Endothelial cell (in vitro differentiated cells): ENCODE measurements at regions not wholly inside any gene's neighbourhood (a gene's known extent, or its start where the extent isn't known, plus 50 kb on each side); places are given as distances from the start of the nearest gene placed in this dataset.

Source experiments
- DNase-seq: peaks from one replicate; pipeline ENCODE4 v3.0.0; 2021; ENCODE audit warnings: low spot score
- H3K27ac Mint-ChIP-seq: one replicate; pipeline ENCODE4 v1.8.0; 2021; ENCODE audit warnings: mixed read lengths, inconsistent platforms; ENCODE audit not compliant: unreplicated experiment
- H3K27me3 Mint-ChIP-seq: one replicate; pipeline ENCODE4 v1.8.0; 2021; ENCODE audit warnings: mild to moderate bottlenecking, moderate library complexity, mixed read lengths, inconsistent platforms; ENCODE audit not compliant: unreplicated experiment
- H3K36me3 Mint-ChIP-seq: one replicate; pipeline ENCODE4 v1.8.0; 2021; ENCODE audit warnings: mild to moderate bottlenecking, low read depth, mixed read lengths, inconsistent platforms; ENCODE audit not compliant: unreplicated experiment
- H3K4me1 Mint-ChIP-seq: one replicate; pipeline ENCODE4 v1.8.0; 2021; ENCODE audit warnings: mild to moderate bottlenecking, mixed read lengths, inconsistent platforms; ENCODE audit not compliant: unreplicated experiment
- H3K4me3 Mint-ChIP-seq: one replicate; pipeline ENCODE4 v1.8.0; 2021; ENCODE audit warnings: mild to moderate bottlenecking, mixed read lengths, inconsistent platforms; ENCODE audit not compliant: unreplicated experiment
- H3K9me3 Mint-ChIP-seq: one replicate; pipeline ENCODE4 v1.8.0; 2021; ENCODE audit warnings: mixed read lengths, inconsistent platforms; ENCODE audit not compliant: unreplicated experiment
- CTCF ChIP-seq: fragments of 200-600 bp; sonication (generic); IDR thresholded peaks from one replicate; pipeline ENCODE4 v1.5.0; 2021; ENCODE audit warnings: antibody characterized with exemption; ENCODE audit not compliant: unreplicated experiment

GRCh38 chr6:98717322-98717877 lies 117.0 kb upstream of the POU3F2 start:
- Mint-ChIP-seq H3K9me3 (no peaks in the 10 kb centered on the region), H3K4me1 (peaks cover 6% of the 10 kb centered on the region), H3K27me3 (no peaks in the 10 kb centered on the region), H3K36me3 (no peaks in the 10 kb centered on the region), H3K27ac (no peak overlapping the region), H3K4me3 (no peak overlapping the region)
- no peak for TF ChIP-seq CTCF
- no peak for DNase-seq

GRCh38 chr6:98717988-98718387 lies 116.4 kb upstream of the POU3F2 start:
- DNase-seq, result no peak
- Mint-ChIP-seq H3K27me3 (no peaks in the 10 kb centered on the region), H3K36me3 (no peaks in the 10 kb centered on the region), H3K9me3 (no peaks in the 10 kb centered on the region), H3K27ac (no peak overlapping the region), H3K4me3 (no peak overlapping the region), H3K4me1 (peaks cover 6% of the 10 kb centered on the region)
- TF ChIP-seq CTCF, result no peak

- Mint-ChIP-seq H3K27me3 (peaks cover 3% of the 10 kb centered on the region), H3K4me3 (no peak overlapping the region), H3K9me3 (no peaks in the 10 kb centered on the region), H3K4me1 (no peaks in the 10 kb centered on the region), H3K36me3 (no peaks in the 10 kb centered on the region), H3K27ac (no peak overlapping the region)
- DNase-seq, result no peak
- no peak for TF ChIP-seq CTCF
Observed at GRCh38 chr6:98724537-98724936, 109.8 kb upstream of the POU3F2 start.

GRCh38 chr6:98747273-98747672 lies 87.1 kb upstream of the POU3F2 start:
- DNase-seq, result no peak
- no peaks in the 10 kb centered on the region for H3K36me3 Mint-ChIP-seq
- no peak overlapping the region for H3K4me3 Mint-ChIP-seq
- no peak overlapping the region for H3K27ac Mint-ChIP-seq
- peaks cover 5% of the 10 kb centered on the region for H3K4me1 Mint-ChIP-seq
- no peaks in the 10 kb centered on the region for H3K27me3 Mint-ChIP-seq
- H3K9me3 Mint-ChIP-seq, result no peaks in the 10 kb centered on the region
- TF ChIP-seq CTCF, result no peak

GRCh38 chr6:98747960-98748359 lies 86.4 kb upstream of the POU3F2 start:
- no peaks in the 10 kb centered on the region for H3K27me3 Mint-ChIP-seq

More at GRCh38 chr6:98747960-98748359, 86.4 kb upstream of the POU3F2 start:
- no peaks in the 10 kb centered on the region for H3K36me3 Mint-ChIP-seq
- peaks cover 5% of the 10 kb centered on the region for H3K4me1 Mint-ChIP-seq
- no peak overlapping the region for H3K27ac Mint-ChIP-seq
- no peaks in the 10 kb centered on the region for H3K9me3 Mint-ChIP-seq
- TF ChIP-seq CTCF, result no peak
- H3K4me3 Mint-ChIP-seq, result no peak overlapping the region
- no peak for DNase-seq
